NCI-H146 (cell line): ENCODE measurements at regions not wholly inside any gene's neighbourhood (a gene's known extent, or its start where the extent isn't known, plus 50 kb on each side); places are given as distances from the start of the nearest gene placed in this dataset.

Source experiments
- DNase-seq: peaks from one replicate; lab custom pipeline; 2025; lab: John Stamatoyannopoulos, UW

DNA sequence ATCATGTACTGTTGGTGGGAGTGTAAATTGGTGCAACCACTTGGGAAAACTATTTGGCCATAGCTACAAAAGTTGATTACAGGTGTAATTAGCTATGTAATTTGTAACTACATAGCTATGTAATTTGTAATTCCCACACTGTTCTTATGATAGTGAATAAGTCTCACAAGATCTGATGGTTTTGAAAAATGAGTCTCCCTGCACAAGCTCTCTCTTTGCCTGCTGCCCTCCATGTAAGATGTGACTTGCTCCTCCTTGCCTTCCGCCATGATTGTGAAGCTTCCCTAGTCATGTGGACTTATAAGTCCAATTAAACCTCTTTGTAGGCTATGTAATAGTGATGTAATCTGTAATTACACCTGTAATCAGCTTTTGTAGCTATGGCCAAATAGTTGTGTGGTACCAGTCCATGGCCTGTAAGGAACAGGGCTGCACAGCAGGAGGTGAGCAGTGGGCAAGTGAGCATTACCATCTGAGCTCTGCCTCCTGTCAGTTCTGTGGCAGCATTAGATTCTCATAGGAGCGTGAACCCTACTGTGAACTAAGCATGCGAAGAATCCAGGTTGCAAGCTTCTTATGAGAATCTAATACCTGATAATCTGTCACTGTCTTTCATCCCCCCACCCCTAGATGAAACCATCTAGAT lies 133.7 kb upstream of the COPS8 start:
- DNase-seq, result no peak

DNA sequence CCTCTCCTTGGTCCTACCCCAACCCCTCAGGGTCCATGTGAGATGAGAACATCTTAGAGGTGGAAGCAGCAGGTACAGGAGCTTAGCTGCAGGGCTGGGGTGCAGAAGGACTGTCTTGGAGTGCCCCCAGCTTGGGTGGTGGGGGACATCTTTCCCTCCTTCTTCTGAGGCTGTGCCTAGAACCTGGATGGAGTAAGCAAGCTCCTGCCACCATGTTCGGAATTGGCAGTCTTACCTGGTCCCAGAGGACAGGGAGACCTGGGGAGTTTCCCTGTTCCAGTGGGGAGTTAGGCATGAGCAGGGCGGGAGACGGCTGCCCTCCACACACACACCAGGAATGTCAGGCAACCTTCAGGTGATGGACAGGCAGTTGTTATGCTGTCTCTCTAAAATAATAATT lies 131.0 kb upstream of the COPS8 start:
- DNase-seq, result no peak

DNA sequence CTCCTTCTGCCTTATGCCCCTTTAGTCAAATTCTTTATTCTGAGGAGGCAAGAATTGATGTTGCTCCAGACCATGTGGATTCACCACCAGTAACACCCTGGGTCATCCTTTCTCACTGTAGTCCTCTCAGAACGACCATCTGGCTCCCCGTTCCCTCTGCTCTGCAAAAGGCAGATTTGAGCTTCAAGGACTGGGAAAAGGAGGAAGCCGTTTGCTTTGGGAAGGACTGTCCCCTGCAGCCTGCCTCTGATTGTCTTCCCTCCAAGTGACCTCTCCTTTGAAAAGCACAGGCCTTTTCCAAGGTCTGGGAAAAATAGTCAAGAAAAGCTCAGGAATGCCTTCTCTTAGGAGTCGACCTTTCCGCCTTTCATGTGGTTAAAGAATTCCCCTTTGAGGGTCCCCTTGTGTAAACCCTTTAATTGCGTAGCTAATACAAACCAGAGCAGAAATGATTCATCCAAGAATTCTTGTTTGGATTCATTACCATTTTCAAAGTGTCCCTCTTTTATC lies 130.1 kb upstream of the COPS8 start:
- no peak for DNase-seq

DNA sequence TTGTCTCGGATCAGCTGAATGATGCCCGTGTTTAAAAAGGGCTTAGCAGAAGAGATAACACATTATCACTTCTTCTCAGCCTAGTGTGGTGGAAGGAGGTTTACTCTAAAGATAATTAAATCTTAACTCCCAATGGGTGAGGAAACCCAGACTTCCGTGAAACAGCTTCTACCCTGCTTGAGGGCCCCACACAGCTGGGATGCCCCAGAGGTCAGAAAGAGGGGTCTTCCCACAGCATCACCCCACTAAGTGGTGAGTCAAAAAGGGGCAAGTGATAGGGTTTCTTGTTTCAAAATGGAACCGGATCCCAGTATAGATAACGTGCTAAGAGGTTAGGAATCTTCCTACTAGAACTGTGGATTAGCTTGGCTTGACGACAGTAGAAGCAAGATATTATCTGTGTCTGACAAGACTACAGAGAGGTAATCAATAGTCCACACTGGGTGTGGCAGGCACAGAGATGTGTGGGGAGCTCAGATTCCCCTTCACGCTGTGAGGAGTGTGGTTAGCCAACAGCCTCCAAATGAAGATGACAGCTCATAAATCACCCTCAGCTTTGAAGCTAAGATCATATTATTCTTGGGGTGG lies 129.6 kb upstream of the COPS8 start:
- DNase-seq, result no peak

DNA sequence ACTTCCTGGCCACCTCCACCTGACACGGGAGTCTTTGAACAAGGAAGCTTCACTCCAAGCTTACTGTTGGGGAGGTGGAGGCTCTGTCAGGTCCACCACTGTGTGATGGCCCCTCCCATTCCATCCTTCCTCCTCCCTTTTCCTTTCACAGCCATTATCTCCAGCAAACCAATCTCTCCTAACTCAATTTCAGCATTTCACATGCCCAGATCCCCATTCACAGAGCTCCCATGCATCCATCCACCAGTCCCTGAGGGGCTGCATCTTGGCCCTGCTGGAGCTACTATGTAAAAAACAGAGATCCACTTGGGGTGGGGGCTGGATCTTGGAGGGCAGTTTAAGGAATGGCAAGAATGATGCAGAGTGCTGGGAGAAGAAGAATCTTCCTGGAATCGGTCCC lies 129.0 kb upstream of the COPS8 start:
- no peak for DNase-seq

DNA sequence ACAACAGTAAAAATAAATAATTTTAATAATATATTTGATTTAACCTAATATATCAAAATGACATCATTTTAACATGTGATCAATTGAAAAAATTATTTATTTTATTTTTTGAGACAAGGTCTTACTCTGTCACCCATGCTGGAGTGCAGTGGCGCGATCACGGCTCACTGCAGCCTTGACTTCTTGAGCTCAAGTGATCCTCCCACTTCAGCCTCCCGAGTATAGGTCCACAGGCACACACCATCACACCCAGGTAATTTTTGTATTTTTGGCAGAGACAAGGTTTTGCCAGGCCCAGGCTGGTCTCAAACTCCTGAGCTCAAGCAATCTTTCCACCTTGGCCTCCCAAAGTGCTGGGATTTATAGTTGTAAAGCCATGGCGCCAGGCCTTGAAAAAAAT lies 126.7 kb upstream of the COPS8 start:
- DNase-seq, result no peak

DNA sequence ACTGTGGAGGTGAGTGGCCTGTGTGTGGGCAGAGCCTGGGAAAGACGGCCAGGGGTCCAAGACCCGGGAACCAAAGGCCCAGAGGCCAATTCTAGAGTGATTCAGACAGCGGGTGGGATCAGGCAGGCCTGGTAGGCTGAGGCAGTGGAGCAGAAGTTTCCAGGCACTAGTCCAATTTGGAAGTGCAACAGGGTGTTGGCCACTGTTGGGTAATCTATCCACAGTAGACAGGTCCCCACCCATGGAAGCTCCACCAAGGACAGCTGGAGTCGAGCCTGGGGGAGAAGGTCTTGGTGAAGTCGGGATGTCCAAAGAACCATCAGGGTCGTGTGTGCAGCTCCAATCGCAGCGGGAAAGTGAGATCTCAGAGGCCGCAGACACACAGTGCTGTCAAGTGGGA lies 125.8 kb upstream of the COPS8 start:
- DNase-seq, result no peak

DNA sequence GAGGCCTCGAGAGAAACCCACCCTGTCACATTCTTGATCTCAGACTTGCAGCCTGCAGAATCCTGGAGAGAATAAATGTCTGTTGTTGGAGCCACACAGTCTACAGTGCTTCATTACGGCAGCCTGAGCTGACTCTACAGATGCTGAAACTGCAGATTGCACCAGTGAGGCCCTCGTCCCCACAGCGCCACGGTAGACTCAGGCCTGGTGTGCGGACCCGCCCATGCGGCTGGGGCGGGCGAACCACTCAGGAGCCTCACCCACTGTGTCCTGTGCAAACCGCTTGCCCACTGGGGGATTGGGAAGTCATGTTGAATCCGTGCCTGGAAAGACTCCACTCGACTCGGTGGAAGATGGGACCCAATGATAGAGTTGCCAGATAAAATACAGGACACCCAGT lies 125.2 kb upstream of the COPS8 start:
- no peak for DNase-seq

DNA sequence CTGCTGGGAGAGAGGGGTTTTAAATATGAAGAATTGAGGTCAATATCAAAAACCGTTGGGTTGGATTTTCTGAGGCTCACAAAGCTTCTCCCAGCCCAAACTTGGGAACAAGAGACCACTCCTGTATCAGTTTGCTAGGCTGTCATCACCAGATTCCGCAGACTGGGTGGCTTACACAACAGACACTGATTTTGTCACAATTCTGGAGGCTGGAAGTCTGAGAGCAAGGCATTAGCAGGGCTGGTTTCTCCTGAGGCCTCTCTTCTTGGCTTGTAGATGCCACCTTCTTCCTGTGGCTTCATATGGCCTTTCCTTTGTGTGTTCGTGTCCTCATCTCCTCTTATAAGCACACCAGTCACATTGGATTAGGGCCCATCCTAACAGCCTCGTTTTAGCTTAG lies 122.9 kb upstream of the COPS8 start:
- DNase-seq, result no peak

DNA sequence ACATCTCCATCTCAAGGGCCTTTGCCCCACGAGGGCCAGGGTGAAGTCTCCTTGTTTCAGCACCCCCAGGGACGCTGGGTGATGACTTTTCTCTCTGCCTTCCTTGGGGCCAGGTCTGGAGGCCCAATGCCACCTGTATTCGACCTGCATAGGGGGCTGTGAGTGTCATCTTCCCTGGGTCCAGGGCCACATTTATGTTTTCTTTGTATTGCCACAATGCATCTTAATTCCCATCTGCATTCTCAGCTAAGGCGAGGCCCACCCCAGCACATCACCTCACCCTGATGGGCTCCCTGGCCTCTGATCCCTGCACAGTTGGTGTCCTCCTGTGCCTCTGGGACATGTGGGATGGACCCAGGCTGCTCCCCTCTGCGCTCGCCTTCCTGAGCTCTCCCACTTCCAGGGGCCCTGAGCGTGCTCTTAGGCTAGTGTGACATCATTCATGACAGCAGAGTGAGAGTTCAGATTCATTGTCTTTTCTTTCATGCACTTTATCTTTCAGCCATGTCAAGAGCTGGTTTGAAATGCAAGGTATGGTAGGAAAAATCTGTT lies 122.0 kb upstream of the COPS8 start:
- no peak for DNase-seq

DNA sequence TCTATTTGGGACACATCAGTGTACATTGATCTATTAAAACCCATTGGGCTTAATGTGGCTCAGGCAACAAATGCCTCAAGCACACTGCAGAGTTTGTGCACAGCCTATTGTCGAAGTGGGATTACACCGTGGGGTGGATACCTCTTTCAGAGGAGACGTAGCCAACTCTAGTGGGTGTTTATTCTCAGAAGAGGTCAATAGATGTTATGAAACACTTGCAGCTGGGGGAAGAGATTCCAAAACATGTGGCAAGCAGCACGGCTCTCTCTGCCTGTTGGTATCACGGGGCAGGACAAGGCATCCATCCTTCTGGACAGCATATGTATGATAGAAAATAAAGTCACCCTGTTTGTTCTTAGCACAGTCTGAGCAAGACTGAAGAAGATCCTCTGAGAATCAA lies 121.4 kb upstream of the COPS8 start:
- no peak for DNase-seq

DNA sequence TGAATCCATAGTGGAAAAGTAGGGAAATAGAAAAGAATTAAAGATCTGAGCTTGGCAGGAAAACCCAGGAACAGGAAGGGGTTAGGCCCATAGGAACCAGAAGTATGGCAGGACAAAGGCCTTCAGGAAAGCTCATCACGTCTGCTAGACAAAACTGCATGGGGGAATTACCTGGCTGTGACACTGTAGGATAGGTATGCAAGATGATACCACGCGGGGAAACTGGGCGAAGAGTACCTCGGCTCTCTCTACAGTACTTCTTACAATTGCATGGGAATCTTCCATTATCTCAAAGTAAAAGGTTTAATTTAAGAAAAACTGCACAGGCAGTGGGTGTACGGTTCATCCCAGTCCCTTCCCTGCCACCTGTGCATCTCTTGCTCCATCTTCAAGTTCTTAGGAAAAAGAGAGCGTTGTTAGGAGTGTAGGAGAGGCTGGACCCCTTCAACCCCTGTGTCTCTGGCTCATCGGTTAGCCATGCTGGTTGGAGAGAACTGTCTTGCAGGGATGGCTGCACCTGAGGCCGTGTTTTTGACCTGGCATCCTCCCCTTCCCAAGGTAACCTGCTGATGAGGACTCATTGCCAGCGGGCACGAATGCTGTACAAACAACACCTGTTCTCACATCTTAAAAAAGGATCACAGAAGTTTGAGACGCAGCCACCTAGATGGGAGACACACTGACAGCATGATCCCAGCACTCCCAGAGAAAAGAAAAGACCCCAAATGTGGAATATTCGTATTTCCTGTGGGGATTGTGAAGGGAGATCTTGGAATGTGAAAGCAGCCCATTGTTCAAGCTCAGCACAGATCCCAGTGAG lies 120.5 kb upstream of the COPS8 start:
- no peak for DNase-seq

DNA sequence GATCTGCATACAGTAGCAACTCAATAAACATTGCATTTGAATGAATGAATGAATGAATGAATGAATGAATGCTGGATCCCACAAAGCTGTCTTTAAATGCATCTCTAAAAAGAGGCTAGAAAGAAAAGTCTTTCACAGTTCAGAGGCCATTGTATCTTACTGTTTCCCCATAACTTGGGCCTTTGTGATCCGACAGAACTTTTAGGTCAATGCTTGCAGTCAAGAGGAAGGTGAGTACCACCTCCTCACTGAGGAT lies 119.9 kb upstream of the COPS8 start:
- no peak for DNase-seq

DNA sequence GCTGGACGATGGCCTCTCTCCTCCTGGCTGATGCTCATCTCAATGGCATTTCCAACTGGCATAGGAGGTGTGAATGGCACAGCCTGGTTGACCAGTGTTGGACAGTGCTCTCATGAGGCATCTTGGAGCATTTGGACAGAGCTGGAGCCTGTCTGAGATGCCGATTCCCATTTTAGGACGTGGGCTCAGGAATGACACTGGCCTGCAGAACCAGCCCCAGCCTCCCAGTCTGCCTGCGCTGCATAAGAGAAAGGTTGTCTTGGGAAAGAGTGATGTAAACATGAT lies 118.2 kb upstream of the COPS8 start:
- DNase-seq, result no peak

DNA sequence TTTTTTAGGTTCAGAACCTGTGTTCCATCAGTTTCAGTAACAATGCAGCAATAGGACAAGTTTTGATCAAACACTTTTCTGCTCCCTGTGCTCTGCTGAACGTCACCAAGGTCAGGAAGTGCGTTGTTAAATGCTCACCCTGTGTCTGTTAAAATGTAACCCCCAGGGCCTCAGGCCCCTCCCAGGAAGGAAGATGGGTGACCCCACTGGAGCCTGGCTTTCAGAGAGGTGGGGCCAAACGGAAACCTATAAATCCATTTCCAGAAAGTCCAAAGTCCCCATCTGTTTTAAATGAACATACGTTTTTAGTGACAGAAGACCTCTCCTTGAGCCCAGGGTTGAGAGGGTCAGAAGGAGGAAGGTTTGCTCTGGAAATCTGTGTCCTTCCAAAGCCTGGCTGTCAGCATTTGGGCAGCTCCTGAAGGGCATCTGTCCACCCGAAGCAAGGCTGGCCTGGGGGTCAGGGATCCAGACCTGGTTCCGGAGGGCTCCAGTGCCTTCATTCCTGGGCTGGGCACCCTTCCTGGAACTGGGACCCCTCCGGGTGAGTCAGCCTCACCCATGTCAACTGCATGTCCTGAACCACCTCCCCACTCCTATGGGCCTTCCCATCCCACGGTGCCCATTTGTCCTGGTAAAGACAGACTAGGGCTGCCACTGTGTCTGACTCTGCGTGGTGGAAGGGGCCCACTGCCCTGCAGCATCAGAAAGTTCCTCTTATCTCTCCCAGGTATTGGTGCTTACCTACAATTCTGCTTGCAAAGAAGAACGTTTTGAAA lies 117.4 kb upstream of the COPS8 start:
- DNase-seq, result no peak

DNA sequence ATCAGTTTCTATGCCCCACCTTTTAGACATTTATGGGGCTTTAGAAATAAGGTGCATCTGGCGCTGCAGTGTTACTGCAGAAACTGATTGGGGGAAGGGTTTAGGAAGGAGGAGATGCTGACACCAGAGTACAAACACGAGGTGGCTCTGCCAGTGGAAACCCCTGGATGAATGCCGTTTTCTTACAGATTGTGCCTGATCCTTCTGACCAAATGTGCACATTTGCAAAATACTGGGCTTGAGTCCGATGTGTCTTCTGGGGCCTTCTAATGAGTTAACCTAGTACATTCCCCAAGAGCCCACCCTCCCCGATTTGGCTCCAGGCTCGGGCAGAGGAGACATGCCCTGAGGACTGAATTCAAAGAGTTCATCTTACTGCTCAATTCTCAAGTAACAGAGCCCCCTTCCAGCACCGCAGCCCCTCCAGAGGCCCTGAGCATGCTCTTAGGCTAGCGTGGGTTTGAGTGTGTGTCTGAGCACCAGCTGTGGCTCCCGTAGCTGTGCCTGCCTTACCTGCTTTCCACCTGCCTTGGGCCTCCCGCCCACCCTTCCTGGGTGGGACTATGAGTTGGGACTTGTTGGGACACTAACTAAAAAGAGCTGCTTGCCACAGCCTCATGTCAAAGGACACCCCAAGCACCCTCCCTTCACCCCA lies 116.7 kb upstream of the COPS8 start:
- DNase-seq, result no peak

DNA sequence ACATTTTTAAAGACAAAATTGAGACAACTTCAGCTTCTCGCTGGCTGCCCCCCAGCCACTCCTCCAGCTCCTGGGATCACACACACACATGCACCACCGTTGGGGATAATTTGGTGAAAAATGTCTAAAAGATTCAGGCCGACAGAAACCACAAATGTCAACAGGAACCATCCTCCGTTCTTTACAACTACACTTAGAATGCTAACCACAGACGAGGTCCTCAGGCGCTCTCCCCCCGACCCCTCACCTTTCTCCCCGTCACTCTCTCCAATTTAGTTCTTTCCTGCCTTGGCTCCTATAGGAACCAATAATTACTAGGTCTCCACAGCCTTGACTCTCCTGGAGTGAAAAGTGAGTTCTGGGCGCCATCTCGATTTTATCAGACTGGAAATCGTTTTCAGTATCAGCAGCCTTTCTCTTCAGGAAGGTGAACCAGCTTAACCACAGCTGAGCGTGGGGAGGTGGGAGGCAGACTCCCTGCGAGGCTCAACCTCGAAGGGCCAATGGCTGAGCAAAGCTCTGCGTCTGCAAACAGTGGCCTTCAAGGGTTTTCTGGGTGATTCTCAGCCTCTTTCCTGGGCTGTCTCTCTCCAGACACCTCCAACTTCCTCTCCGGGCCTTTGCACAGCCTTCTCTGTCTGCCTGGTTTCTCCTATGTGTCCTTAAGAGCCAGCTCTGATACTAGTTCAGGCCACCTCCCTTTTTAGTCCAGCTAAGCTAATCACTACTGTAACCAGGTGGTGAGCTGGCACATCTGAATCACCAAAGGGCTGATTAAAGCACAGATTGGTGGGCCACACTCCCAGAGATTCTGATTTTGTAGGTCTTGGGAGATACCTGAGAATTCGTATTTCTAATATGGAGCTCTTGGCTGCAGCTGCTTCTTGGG lies 115.7 kb upstream of the COPS8 start:
- no peak for DNase-seq

DNA sequence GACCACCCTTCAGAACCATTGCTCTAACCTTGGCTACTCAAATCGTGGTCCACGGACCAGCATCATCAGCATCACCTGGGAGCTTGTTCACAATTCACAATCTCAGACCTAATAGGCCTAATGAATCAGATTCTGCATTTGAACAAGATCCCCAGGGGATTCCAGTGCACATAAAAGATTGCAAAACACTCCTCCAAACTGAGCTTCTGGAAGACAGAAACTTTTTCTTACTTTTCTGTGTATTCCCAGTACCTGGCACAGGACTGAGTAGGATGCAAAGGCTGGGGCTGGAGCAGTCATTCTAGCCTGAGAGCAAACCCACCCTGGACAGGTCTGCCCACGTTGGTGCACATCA lies 115.1 kb upstream of the COPS8 start:
- DNase-seq, result no peak

DNA sequence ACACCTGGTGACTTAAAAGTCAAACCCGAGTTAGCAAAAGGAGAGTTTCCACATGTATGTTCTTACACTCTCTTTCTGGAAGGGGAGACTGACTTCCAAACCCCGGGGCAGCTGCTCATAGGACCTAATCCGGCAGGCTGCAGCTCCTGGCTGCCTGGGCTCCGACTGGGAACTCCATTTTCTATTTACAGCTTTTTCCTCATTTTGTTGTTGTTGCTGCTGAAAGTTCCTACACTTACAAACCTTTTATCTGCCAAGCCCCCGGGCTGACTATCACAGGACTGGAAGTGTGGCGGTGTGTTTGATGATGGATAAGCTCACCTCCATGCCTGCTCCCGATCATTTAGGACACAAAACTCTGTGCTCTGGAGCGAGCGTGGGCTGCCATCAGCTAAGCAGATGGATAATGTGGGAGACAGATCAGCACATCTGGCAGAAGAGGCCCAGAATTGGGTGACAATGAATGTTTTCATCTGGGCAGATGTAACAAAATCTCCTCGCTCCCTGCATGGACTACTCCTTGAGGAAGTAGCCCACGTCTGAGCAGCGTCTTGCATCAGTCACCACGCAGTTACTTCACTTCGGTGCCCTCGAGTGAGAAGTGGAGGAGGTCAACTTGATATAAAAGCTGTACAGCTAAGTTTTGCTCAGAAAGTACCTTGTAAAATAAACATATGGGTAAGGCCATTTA lies 114.4 kb upstream of the COPS8 start:
- no peak for DNase-seq

DNA sequence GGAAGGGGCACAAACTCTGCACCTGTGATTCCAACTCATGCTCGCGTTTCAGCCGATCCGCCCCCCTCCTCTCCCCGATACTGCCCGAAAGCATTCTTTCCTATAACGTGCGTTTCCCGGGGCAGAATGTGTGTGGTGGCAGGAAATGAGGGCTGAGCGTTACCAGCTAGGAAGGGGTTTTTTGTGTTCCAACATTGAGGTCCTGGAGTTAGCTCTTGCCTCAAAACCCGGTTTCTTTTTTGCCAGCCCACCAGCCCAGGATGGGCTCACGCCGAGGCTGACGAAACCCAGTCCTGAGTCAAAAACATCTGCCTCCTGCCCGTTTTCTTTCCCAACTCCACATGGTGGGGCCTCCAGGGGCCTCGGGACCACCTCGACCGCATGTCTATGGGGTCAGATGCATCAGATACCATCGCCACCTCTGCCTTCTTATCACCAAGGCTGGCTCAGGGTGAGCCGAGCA lies 113.7 kb upstream of the COPS8 start:
- DNase-seq, result no peak
